KMS-11 (cell line): ENCODE measurements at regions not wholly inside any gene's neighbourhood (a gene's known extent, or its start where the extent isn't known, plus 50 kb on each side); places are given as distances from the start of the nearest gene placed in this dataset.

ENCODE experiments used
- H2AFZ ChIP-seq: fragments of 200-600 bp; sonication (generic); 2 replicates; pipeline ENCODE4 v1.6.1; 2016; ENCODE audit warnings: antibody characterized with exemption, mixed run types, low read depth
- H3K27ac ChIP-seq: fragments of 200-600 bp; sonication (generic); 2 replicates; pipeline ENCODE4 v1.6.1; 2016; ENCODE audit warnings: mild to moderate bottlenecking, mixed run types
- H3K27me3 ChIP-seq: fragments of 200-600 bp; sonication (generic); 2 replicates; pipeline ENCODE4 v1.6.1; 2017; ENCODE audit warnings: mild to moderate bottlenecking, low read depth, mixed run types, moderate library complexity; ENCODE audit not compliant: insufficient read depth
- H3K36me3 ChIP-seq: fragments of 200-600 bp; sonication (generic); 2 replicates; pipeline ENCODE4 v1.6.1; 2017; ENCODE audit warnings: mild to moderate bottlenecking, mixed run types; ENCODE audit not compliant: insufficient read depth
- H3K4me1 ChIP-seq: fragments of 200-600 bp; sonication (generic); 2 replicates; pipeline ENCODE4 v1.6.1; 2016; ENCODE audit warnings: mild to moderate bottlenecking, low read depth, mixed run types; ENCODE audit not compliant: poor library complexity, severe bottlenecking
- H3K4me2 ChIP-seq: fragments of 200-600 bp; sonication (generic); 2 replicates; pipeline ENCODE4 v1.7.0; 2016; ENCODE audit warnings: mild to moderate bottlenecking, mixed run types
- H3K4me3 ChIP-seq: fragments of 200-600 bp; sonication (generic); IDR thresholded peaks from 2 replicates; pipeline ENCODE4 v1.6.1; 2017; ENCODE audit warnings: low read depth, low read length, mixed read lengths; ENCODE audit not compliant: insufficient read depth
- H3K79me2 ChIP-seq: fragments of 200-600 bp; sonication (generic); 2 replicates; pipeline ENCODE4 v1.6.1; 2016; ENCODE audit warnings: low read depth, mixed run types; ENCODE audit not compliant: insufficient read depth
- H3K9ac ChIP-seq: fragments of 200-600 bp; sonication (generic); 2 replicates; pipeline ENCODE4 v1.6.1; 2016; ENCODE audit warnings: mild to moderate bottlenecking, mixed run types
- H4K20me1 ChIP-seq: fragments of 200-600 bp; sonication (generic); 2 replicates; pipeline ENCODE4 v1.6.1; 2016; ENCODE audit warnings: mild to moderate bottlenecking, mixed run types; ENCODE audit not compliant: insufficient read depth
- CTCF ChIP-seq: fragments of 200-600 bp; sonication (generic); conservative IDR thresholded peaks from 2 replicates; pipeline ENCODE4 v1.6.1; 2017; ENCODE audit warnings: low read depth, mild to moderate bottlenecking, antibody characterized with exemption, low read length, moderate library complexity, mixed read lengths

GRCh38 chr4:13912436-13912925 is 285.0 kb upstream of the BOD1L1 start:
- no peak overlapping the region for H3K4me2 ChIP-seq
- H3K27ac ChIP-seq: no peak overlapping the region
- no peaks in the 10 kb centered on the region for H3K36me3 ChIP-seq
- H3K4me3 ChIP-seq: no peak overlapping the region
- H3K9ac ChIP-seq: no peak overlapping the region
- H2AFZ ChIP-seq: no peak overlapping the region
- H3K4me1 ChIP-seq: peaks cover 10% of the 10 kb centered on the region
- H3K79me2 ChIP-seq: no peaks in the 10 kb centered on the region
- TF ChIP-seq CTCF: no peak
- H4K20me1 ChIP-seq: no peaks in the 10 kb centered on the region
- no peaks in the 10 kb centered on the region for H3K27me3 ChIP-seq

GRCh38 chr4:13912966-13913365 is 285.4 kb upstream of the BOD1L1 start:
- no peaks in the 10 kb centered on the region for H3K79me2 ChIP-seq
- H4K20me1 ChIP-seq: no peaks in the 10 kb centered on the region
- no peak overlapping the region for H3K4me3 ChIP-seq
- peaks cover 10% of the 10 kb centered on the region for H3K4me1 ChIP-seq
- H2AFZ ChIP-seq: no peak overlapping the region
- H3K4me2 ChIP-seq: no peak overlapping the region
- no peak overlapping the region for H3K9ac ChIP-seq
- no peaks in the 10 kb centered on the region for H3K36me3 ChIP-seq
- no peak for TF ChIP-seq CTCF
- no peaks in the 10 kb centered on the region for H3K27me3 ChIP-seq
- H3K27ac ChIP-seq: no peak overlapping the region

- Histone ChIP-seq H3K79me2 (no peaks in the 10 kb centered on the region), H3K27ac (no peak overlapping the region), H3K4me2 (no peak overlapping the region), H3K4me3 (no peak overlapping the region), H3K4me1 (peaks cover 35% of the 10 kb centered on the region), H3K36me3 (no peaks in the 10 kb centered on the region), H2AFZ (no peak overlapping the region), H3K9ac (no peak overlapping the region), H3K27me3 (no peaks in the 10 kb centered on the region), H4K20me1 (no peaks in the 10 kb centered on the region)
- no peak for TF ChIP-seq CTCF
Observed at GRCh38 chr4:13917015-13917414, 289.5 kb upstream of the BOD1L1 start.

GRCh38 chr4:13918110-13918509 is 290.6 kb upstream of the BOD1L1 start:
- Histone ChIP-seq H2AFZ (no peak overlapping the region), H4K20me1 (no peaks in the 10 kb centered on the region), H3K27ac (no peak overlapping the region), H3K4me3 (no peak overlapping the region), H3K4me1 (peaks cover 46% of the 10 kb centered on the region), H3K9ac (no peak overlapping the region), H3K4me2 (no peak overlapping the region), H3K36me3 (no peaks in the 10 kb centered on the region), H3K79me2 (no peaks in the 10 kb centered on the region), H3K27me3 (no peaks in the 10 kb centered on the region)
- TF ChIP-seq CTCF: no peak

GRCh38 chr4:13918991-13919441 is 291.5 kb upstream of the BOD1L1 start:
- no peak overlapping the region for H3K4me3 ChIP-seq
- H3K27ac ChIP-seq: no peak overlapping the region
- no peaks in the 10 kb centered on the region for H3K27me3 ChIP-seq
- H3K4me2 ChIP-seq: no peak overlapping the region
- H2AFZ ChIP-seq: no peak overlapping the region
- no peak for TF ChIP-seq CTCF
- H3K4me1 ChIP-seq: peaks cover 55% of the 10 kb centered on the region
- no peaks in the 10 kb centered on the region for H4K20me1 ChIP-seq
- no peak overlapping the region for H3K9ac ChIP-seq
- no peaks in the 10 kb centered on the region for H3K79me2 ChIP-seq
- no peaks in the 10 kb centered on the region for H3K36me3 ChIP-seq
